ENCODE measurements at regions not wholly inside any gene's neighbourhood (a gene's known extent, or its start where the extent isn't known, plus 50 kb on each side); places are given as distances from the start of the nearest gene placed in this dataset.

GRCh38 chr7:17013204-17013603 is 131.4 kb upstream of the AGR3 start:
- Mint-ChIP-seq H3K4me1 (ENCODE audit: low read depth) (peaks cover 31% of the 10 kb centered on the region), H3K9me3 (no peaks in the 10 kb centered on the region), H3K4me3 (ENCODE audit: low read depth) (no peak overlapping the region), H3K27ac (no peak overlapping the region), H3K27me3 (ENCODE audit: low read depth) (peaks cover 1% of the 10 kb centered on the region), H3K36me3 (ENCODE audit: low read depth) (no peaks in the 10 kb centered on the region)
- intact Hi-C loops (cut with micrococcal nuclease) = no loop called here
- DNase-seq (ENCODE audit: low spot score) = no peak

GRCh38 chr7:17014686-17015085 is 132.9 kb upstream of the AGR3 start:
- DNase-seq (ENCODE audit: low spot score) = no peak
- Mint-ChIP-seq H3K27me3 (ENCODE audit: low read depth) (no peaks in the 10 kb centered on the region), H3K27ac (no peak overlapping the region), H3K9me3 (no peaks in the 10 kb centered on the region), H3K36me3 (ENCODE audit: low read depth) (no peaks in the 10 kb centered on the region), H3K4me3 (ENCODE audit: low read depth) (no peak overlapping the region), H3K4me1 (ENCODE audit: low read depth) (peaks cover 24% of the 10 kb centered on the region)
- intact Hi-C loops (cut with micrococcal nuclease) = no loop called here

- Mint-ChIP-seq H3K27ac (no peak overlapping the region), H3K27me3 (ENCODE audit: low read depth) (no peaks in the 10 kb centered on the region), H3K9me3 (no peaks in the 10 kb centered on the region), H3K36me3 (ENCODE audit: low read depth) (no peaks in the 10 kb centered on the region), H3K4me1 (ENCODE audit: low read depth) (peaks cover 16% of the 10 kb centered on the region), H3K4me3 (ENCODE audit: low read depth) (no peak overlapping the region)
- intact Hi-C loops (cut with micrococcal nuclease) = no loop called here
- DNase-seq (ENCODE audit: low spot score) = no peak
Observed at GRCh38 chr7:17015598-17016031, 133.8 kb upstream of the AGR3 start.

GRCh38 chr7:17016402-17017010 is 134.7 kb upstream of the AGR3 start:
- intact Hi-C loops (cut with micrococcal nuclease) = no loop called here
- H3K9me3 Mint-ChIP-seq = no peaks in the 10 kb centered on the region
- H3K27ac Mint-ChIP-seq = no peak overlapping the region
- no peaks in the 10 kb centered on the region for H3K27me3 Mint-ChIP-seq (ENCODE audit: low read depth)
- H3K4me1 Mint-ChIP-seq (ENCODE audit: low read depth) = peaks cover 17% of the 10 kb centered on the region
- no peaks in the 10 kb centered on the region for H3K36me3 Mint-ChIP-seq (ENCODE audit: low read depth)
- no peak overlapping the region for H3K4me3 Mint-ChIP-seq (ENCODE audit: low read depth)
- no peak for DNase-seq (ENCODE audit: low spot score)

GRCh38 chr7:17019106-17019505 is 137.3 kb upstream of the AGR3 start:
- intact Hi-C loops (cut with micrococcal nuclease) = no loop called here
- Mint-ChIP-seq H3K4me1 (ENCODE audit: low read depth) (peaks cover 21% of the 10 kb centered on the region), H3K27ac (no peak overlapping the region)

GRCh38 chr7:17020250-17020649 is 138.5 kb upstream of the AGR3 start:
- intact Hi-C loops (cut with micrococcal nuclease) = loop anchor here (5.0 kb wide), 2 partner anchors 37 to 242 kb away; no protein-coding TSS in a partner anchor
- no peak for DNase-seq (ENCODE audit: low spot score)
- peaks cover 5% of the 10 kb centered on the region for H3K36me3 Mint-ChIP-seq (ENCODE audit: low read depth)
- H3K27ac Mint-ChIP-seq = no peak overlapping the region
- peaks cover 3% of the 10 kb centered on the region for H3K27me3 Mint-ChIP-seq (ENCODE audit: low read depth)
- no peak overlapping the region for H3K4me3 Mint-ChIP-seq (ENCODE audit: low read depth)
- H3K4me1 Mint-ChIP-seq (ENCODE audit: low read depth) = peaks cover 21% of the 10 kb centered on the region
- H3K9me3 Mint-ChIP-seq = no peaks in the 10 kb centered on the region

More at GRCh38 chr7:17019106-17019505, 137.3 kb upstream of the AGR3 start:
- Mint-ChIP-seq H3K36me3 (ENCODE audit: low read depth) (peaks cover 5% of the 10 kb centered on the region), H3K4me3 (ENCODE audit: low read depth) (no peak overlapping the region), H3K9me3 (no peaks in the 10 kb centered on the region), H3K27me3 (ENCODE audit: low read depth) (no peaks in the 10 kb centered on the region)
- DNase-seq (ENCODE audit: low spot score) = no peak

- H3K27me3 Mint-ChIP-seq (ENCODE audit: low read depth) = peaks cover 3% of the 10 kb centered on the region
- intact Hi-C loops (cut with micrococcal nuclease) = loop anchor here (5.0 kb wide), 2 partner anchors 36 to 241 kb away; no protein-coding TSS in a partner anchor
Observed at GRCh38 chr7:17021205-17021604, 139.4 kb upstream of the AGR3 start.

GRCh38 chr7:17022920-17023319 is 141.1 kb upstream of the AGR3 start:
- intact Hi-C loops (cut with micrococcal nuclease) = loop anchor here (1.0 to 5.0 kb wide), 9 partner anchors 18 to 276 kb away; partner anchors contain the start of gene AHR
- no peaks in the 10 kb centered on the region for H3K9me3 Mint-ChIP-seq
- H3K27ac Mint-ChIP-seq = peak overlapping the region; percentile 20
- H3K36me3 Mint-ChIP-seq (ENCODE audit: low read depth) = peaks cover 5% of the 10 kb centered on the region
- peaks cover 5% of the 10 kb centered on the region for H3K27me3 Mint-ChIP-seq (ENCODE audit: low read depth)
- peaks cover 31% of the 10 kb centered on the region for H3K4me1 Mint-ChIP-seq (ENCODE audit: low read depth)
- peak overlapping the region; percentile 22 for H3K4me3 Mint-ChIP-seq (ENCODE audit: low read depth)
- no peak for DNase-seq (ENCODE audit: low spot score)

More at GRCh38 chr7:17021205-17021604, 139.4 kb upstream of the AGR3 start:
- peaks cover 5% of the 10 kb centered on the region for H3K36me3 Mint-ChIP-seq (ENCODE audit: low read depth)
- no peak overlapping the region for H3K27ac Mint-ChIP-seq
- peaks cover 22% of the 10 kb centered on the region for H3K4me1 Mint-ChIP-seq (ENCODE audit: low read depth)
- no peak for DNase-seq (ENCODE audit: low spot score)
- H3K4me3 Mint-ChIP-seq (ENCODE audit: low read depth) = no peak overlapping the region
- no peaks in the 10 kb centered on the region for H3K9me3 Mint-ChIP-seq

- H3K36me3 Mint-ChIP-seq (ENCODE audit: low read depth) = peaks cover 8% of the 10 kb centered on the region
- H3K27me3 Mint-ChIP-seq (ENCODE audit: low read depth) = peaks cover 5% of the 10 kb centered on the region
- H3K9me3 Mint-ChIP-seq = no peaks in the 10 kb centered on the region
- no peak for DNase-seq (ENCODE audit: low spot score)
- no peak overlapping the region for H3K27ac Mint-ChIP-seq
- H3K4me1 Mint-ChIP-seq (ENCODE audit: low read depth) = peaks cover 40% of the 10 kb centered on the region
- no peak overlapping the region for H3K4me3 Mint-ChIP-seq (ENCODE audit: low read depth)
- intact Hi-C loops (cut with micrococcal nuclease) = no loop called here
Observed at GRCh38 chr7:17026269-17026668, 144.5 kb upstream of the AGR3 start.

- H3K4me3 Mint-ChIP-seq (ENCODE audit: low read depth) = no peak overlapping the region
- DNase-seq (ENCODE audit: low spot score) = no peak
- intact Hi-C loops (cut with micrococcal nuclease) = no loop called here
- no peak overlapping the region for H3K27ac Mint-ChIP-seq
- H3K27me3 Mint-ChIP-seq (ENCODE audit: low read depth) = peaks cover 5% of the 10 kb centered on the region
- H3K36me3 Mint-ChIP-seq (ENCODE audit: low read depth) = peaks cover 8% of the 10 kb centered on the region
- H3K4me1 Mint-ChIP-seq (ENCODE audit: low read depth) = peaks cover 41% of the 10 kb centered on the region
- H3K9me3 Mint-ChIP-seq = no peaks in the 10 kb centered on the region
Observed at GRCh38 chr7:17027143-17027788, 145.5 kb upstream of the AGR3 start.

GRCh38 chr7:17027789-17028152 is 146.0 kb upstream of the AGR3 start:
- peaks cover 5% of the 10 kb centered on the region for H3K27me3 Mint-ChIP-seq (ENCODE audit: low read depth)
- intact Hi-C loops (cut with micrococcal nuclease) = no loop called here
- H3K9me3 Mint-ChIP-seq = no peaks in the 10 kb centered on the region
- no peak overlapping the region for H3K4me3 Mint-ChIP-seq (ENCODE audit: low read depth)
- DNase-seq (ENCODE audit: low spot score) = no peak
- H3K4me1 Mint-ChIP-seq (ENCODE audit: low read depth) = peaks cover 39% of the 10 kb centered on the region
- H3K27ac Mint-ChIP-seq = no peak overlapping the region
- peaks cover 3% of the 10 kb centered on the region for H3K36me3 Mint-ChIP-seq (ENCODE audit: low read depth)

- intact Hi-C loops (cut with micrococcal nuclease) = no loop called here
- Mint-ChIP-seq H3K9me3 (no peaks in the 10 kb centered on the region), H3K27me3 (ENCODE audit: low read depth) (peaks cover 5% of the 10 kb centered on the region), H3K4me1 (ENCODE audit: low read depth) (peaks cover 35% of the 10 kb centered on the region), H3K27ac (no peak overlapping the region), H3K4me3 (ENCODE audit: low read depth) (no peak overlapping the region), H3K36me3 (ENCODE audit: low read depth) (peaks cover 3% of the 10 kb centered on the region)
- DNase-seq (ENCODE audit: low spot score) = no peak
Observed at GRCh38 chr7:17029150-17029549, 147.4 kb upstream of the AGR3 start.

GRCh38 chr7:17030559-17030958 is 148.8 kb upstream of the AGR3 start:
- H3K27me3 Mint-ChIP-seq (ENCODE audit: low read depth) = peaks cover 2% of the 10 kb centered on the region
- peaks cover 3% of the 10 kb centered on the region for H3K36me3 Mint-ChIP-seq (ENCODE audit: low read depth)
- no peak overlapping the region for H3K27ac Mint-ChIP-seq
- no peak overlapping the region for H3K4me3 Mint-ChIP-seq (ENCODE audit: low read depth)
- intact Hi-C loops (cut with micrococcal nuclease) = no loop called here
- H3K4me1 Mint-ChIP-seq (ENCODE audit: low read depth) = peaks cover 38% of the 10 kb centered on the region
- H3K9me3 Mint-ChIP-seq = no peaks in the 10 kb centered on the region
- no peak for DNase-seq (ENCODE audit: low spot score)

Data from activated T-helper 2 cell treated with anti-CD3 and anti-CD28 coated beads, Interferon-gamma antibody, Interleukin-2, Interleukin-4, amounts not matched to agents 10 μg/mL and 5 μg/mL and 100 μg/mL, durations not matched to agents 14 hours and 24 hours and 36 hours (primary cell).